GM12878 (cell line): ENCODE measurements at regions not wholly inside any gene's neighbourhood (a gene's known extent, or its start where the extent isn't known, plus 50 kb on each side); places are given as distances from the start of the nearest gene placed in this dataset.

Source experiments
- CTCF ChIP-seq, 3 experiments: IDR thresholded peaks in 2 of 3; conservative IDR thresholded peaks in 1 of 3; 2 replicates each; pipeline ENCODE4 v1.5.1; 2011; ENCODE audit warnings: low read depth in 3 of 3, low read length in 3 of 3, mild to moderate bottlenecking in 3 of 3, control low read depth in 2 of 3, moderate library complexity in 2 of 3, inconsistent platforms in 1 of 3, mixed read lengths in 1 of 3; ENCODE audit not compliant: control insufficient read depth in 2 of 3, insufficient read depth in 1 of 3; ENCODE audit errors: extremely low read depth in 1 of 3
- KDM1A ChIP-seq: fragments of 200-600 bp; sonication (generic); IDR thresholded peaks from 2 replicates; pipeline ENCODE4 v1.6.1; 2016; ENCODE audit warnings: borderline replicate concordance
- RFX5 ChIP-seq: IDR thresholded peaks from 2 replicates; pipeline ENCODE4 v1.6.1; 2011; ENCODE audit warnings: low read depth, low read length, improper control_type of control experiment
- SIN3A ChIP-seq: IDR thresholded peaks from 2 replicates; pipeline ENCODE4 v1.6.1; 2012; ENCODE audit warnings: low read depth, low read length, improper control_type of control experiment

DNA sequence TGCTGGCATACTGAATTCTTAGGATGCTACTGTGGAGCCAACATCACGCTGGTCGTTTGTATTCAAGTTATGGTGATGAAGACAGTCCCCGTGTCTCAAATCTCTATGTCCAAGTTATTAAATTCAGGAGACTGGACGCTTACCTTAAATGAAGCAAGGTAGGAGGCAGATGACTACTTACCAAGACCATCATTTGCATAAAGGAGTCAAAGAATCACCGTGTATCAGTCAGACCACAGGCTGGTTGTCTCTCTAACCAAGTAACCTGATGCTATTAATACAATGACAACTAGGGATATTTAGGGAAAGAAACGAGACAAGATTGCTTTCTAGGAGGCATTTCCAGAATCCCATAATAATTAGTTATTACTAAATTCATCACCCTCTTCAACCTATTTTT, 78.1 kb upstream of the FRMD6 start:
- no peak for TF ChIP-seq RFX5
- TF ChIP-seq CTCF (IDR thresholded peaks at IDR 0.05 in 2 of 3, conservative IDR thresholded peaks at IDR 0.05 in 1 of 3; ENCODE audit: control insufficient read depth in 2 of 3, extremely low read depth in 1 of 3, insufficient read depth in 1 of 3, low read depth in 3 of 3, low read length in 3 of 3): no peak
- TF ChIP-seq KDM1A: no peak
- no peak for TF ChIP-seq SIN3A
